ENCODE measurements at regions not wholly inside any gene's neighbourhood (a gene's known extent, or its start where the extent isn't known, plus 50 kb on each side); places are given as distances from the start of the nearest gene placed in this dataset.

GRCh38 chr9:29393064-29393463, 1819.8 kb upstream of the C9orf72 start:
- Histone ChIP-seq H2AK5ac (ENCODE audit: low read depth, low read length) (no peak overlapping the region), H3K4me3 (ENCODE audit: extremely low read depth in 1 of 4, insufficient read depth in 2 of 4, low read depth in 3 of 4, low read length in 4 of 4) (no peak overlapping the region), H2BK5ac (ENCODE audit: low read depth, low read length) (no peak overlapping the region), H3K56ac (replicated peaks; ENCODE audit: insufficient read length, low read depth, low read length) (no peak overlapping the region), H3K9me3 (ENCODE audit: insufficient read depth in 2 of 2, low read depth in 1 of 2, low read length in 1 of 2) (no peaks in the 10 kb centered on the region), H3K79me2 (ENCODE audit: control insufficient read depth in 1 of 2, insufficient read depth in 2 of 2, low read length in 2 of 2) (no peaks in the 10 kb centered on the region), H3K23me2 (ENCODE audit: low read depth, low read length) (no peaks in the 10 kb centered on the region), H3K4me2 (ENCODE audit: insufficient read depth in 1 of 2, low read depth in 2 of 2, low read length in 2 of 2) (no peak overlapping the region), H3K79me1 (ENCODE audit: low read depth, low read length) (no peaks in the 10 kb centered on the region), H4K5ac (ENCODE audit: insufficient read length, low read depth, low read length) (no peak overlapping the region), H3K27ac (ENCODE audit: low read depth, low read length) (no peak overlapping the region), H3K27me3 (replicated peaks in 1 of 4; ENCODE audit: control insufficient read depth in 3 of 4, extremely low read depth in 1 of 4, insufficient read depth in 3 of 4, low read length in 3 of 4) (no peaks in the 10 kb centered on the region), H2BK20ac (ENCODE audit: low read length) (no peak overlapping the region), H3K4me1 (replicated peaks in 1 of 4; ENCODE audit: control insufficient read depth in 3 of 4, insufficient read depth in 4 of 4, low read length in 3 of 4) (peaks cover 0 to 4% (median 0%) of the 10 kb centered on the region in 4 experiments; a peak in 1 of 7 replicates), H3K4ac (replicated peaks; ENCODE audit: insufficient read length, low read depth, low read length) (no peak overlapping the region), H4K20me1 (replicated peaks in 1 of 2; ENCODE audit: control insufficient read depth in 1 of 2, insufficient read depth in 2 of 2, low read length in 2 of 2) (no peaks in the 10 kb centered on the region), H3K36me3 (ENCODE audit: control insufficient read depth in 2 of 4, insufficient read depth in 4 of 4, low read length in 3 of 4) (no peaks in the 10 kb centered on the region), H3K23ac (ENCODE audit: insufficient read length) (no peak overlapping the region), H3K18ac (ENCODE audit: extremely low read depth, low read length) (no peak overlapping the region), H2BK12ac (ENCODE audit: low read depth, low read length) (no peak overlapping the region), H3K9ac (replicated peaks in 1 of 4; ENCODE audit: extremely low read depth in 1 of 4, low read depth in 3 of 4, low read length in 3 of 4) (no peak overlapping the region), H2BK15ac (ENCODE audit: low read length) (no peak overlapping the region), H4K8ac (ENCODE audit: extremely low read depth, insufficient read depth, low read length) (no peak overlapping the region), H2BK120ac (replicated peaks; ENCODE audit: low read depth, low read length) (no peak overlapping the region), H3K14ac (ENCODE audit: insufficient read length) (no peak overlapping the region), H2AFZ (ENCODE audit: low read length) (no peak overlapping the region), H4K91ac (replicated peaks; ENCODE audit: insufficient read length, low read length) (no peak overlapping the region)
- TF ChIP-seq, protein P1, sequence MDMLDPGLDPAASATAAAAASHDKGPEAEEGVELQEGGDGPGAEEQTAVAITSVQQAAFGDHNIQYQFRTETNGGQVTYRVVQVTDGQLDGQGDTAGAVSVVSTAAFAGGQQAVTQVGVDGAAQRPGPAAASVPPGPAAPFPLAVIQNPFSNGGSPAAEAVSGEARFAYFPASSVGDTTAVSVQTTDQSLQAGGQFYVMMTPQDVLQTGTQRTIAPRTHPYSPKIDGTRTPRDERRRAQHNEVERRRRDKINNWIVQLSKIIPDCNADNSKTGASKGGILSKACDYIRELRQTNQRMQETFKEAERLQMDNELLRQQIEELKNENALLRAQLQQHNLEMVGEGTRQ (IDR thresholded peaks at IDR 0.05; ENCODE audit: low read length) = no peak
- TF ChIP-seq POU5F1 (IDR thresholded peaks at IDR 0.05; ENCODE audit: low read depth, low read length) = no peak
- no peak for TF ChIP-seq NANOG (IDR thresholded peaks at IDR 0.05; ENCODE audit: insufficient read depth, low read depth, low read length, poor library complexity, severe bottlenecking)
- TF ChIP-seq RXRA (IDR thresholded peaks at IDR 0.05; ENCODE audit: insufficient read depth, low read depth, low read length) = no peak
- TF ChIP-seq ASH2L (IDR thresholded peaks at IDR 0.05; ENCODE audit: low read length) = no peak
- no peak for DNase-seq (ENCODE audit: low read depth in 1 of 2, low spot score in 2 of 2)
- CTCF ChIA-PET (ENCODE audit: partially characterized antibody) = no interaction called here
- 69% methylated on average over 2 of the region's 2 CpGs; no CpG with 5 or more reads in 1 of the 2 experiments for WGBS, 2 experiments (ENCODE audit: extremely low coverage in 1 of 2, insufficient coverage in 1 of 2, insufficient read length in 1 of 2, insufficient replicate concordance in 2 of 2, low coverage in 1 of 2, low lambda C conversion rate in 2 of 2, missing lambda C conversion rate in 1 of 2)
- FAIRE-seq = no peak
- POLR2A ChIA-PET (ENCODE audit: partially characterized antibody) = no interaction called here
